Activated CD8-positive, alpha-beta memory T cell treated with anti-CD3 and anti-CD28 coated beads, Interleukin-2, amount 10 ng/mL, durations not matched to agents 7 days and 5 days (primary cell): ENCODE measurements at regions not wholly inside any gene's neighbourhood (a gene's known extent, or its start where the extent isn't known, plus 50 kb on each side); places are given as distances from the start of the nearest gene placed in this dataset.

ENCODE experiments used
- ATAC-seq: fragments of 150-1000 bp; cut with Tn5 transposase; one replicate; pipeline ENCODE4 v1.10.0; 2021; ENCODE audit warnings: moderate library complexity
- CTCF ChIA-PET: fragments of 350-600 bp; sonication (Branson Sonifier 250); formaldehyde crosslinking; loops from one replicate; lab custom pipeline; 2021; ENCODE audit warnings: antibody characterized with exemption; lab: Charles Lee
- DNase-seq: peaks from one replicate; pipeline ENCODE4 v3.0.0-alpha.2; 2020
- H3K27ac Mint-ChIP-seq: one replicate; pipeline ENCODE4 v1.8.0; 2021; ENCODE audit warnings: mild to moderate bottlenecking, mixed read lengths
- H3K27me3 Mint-ChIP-seq: one replicate; pipeline ENCODE4 v1.8.0; 2021; ENCODE audit warnings: mixed read lengths
- H3K36me3 Mint-ChIP-seq: one replicate; pipeline ENCODE4 v1.8.0; 2021; ENCODE audit warnings: mild to moderate bottlenecking, mixed read lengths
- H3K4me1 Mint-ChIP-seq: one replicate; pipeline ENCODE4 v1.8.0; 2021; ENCODE audit warnings: mixed read lengths
- H3K4me3 Mint-ChIP-seq: one replicate; pipeline ENCODE4 v1.8.0; 2021; ENCODE audit warnings: mild to moderate bottlenecking, moderate library complexity, mixed read lengths
- H3K9me3 Mint-ChIP-seq: one replicate; pipeline ENCODE4 v1.8.0; 2022; ENCODE audit warnings: low read depth, mixed read lengths

- H3K9me3 Mint-ChIP-seq = no peaks in the 10 kb centered on the region
These were observed 111.8 kb upstream of the SLC25A36 start for GRCh38 chr3:140829796-140830195.

GRCh38 chr3:140830391-140830790 is 111.2 kb upstream of the SLC25A36 start:
- no peak for DNase-seq
- CTCF ChIA-PET = no interaction called here
- H3K4me3 Mint-ChIP-seq = no peak overlapping the region
- peaks cover 20% of the 10 kb centered on the region for H3K27me3 Mint-ChIP-seq
- H3K36me3 Mint-ChIP-seq = no peaks in the 10 kb centered on the region
- H3K9me3 Mint-ChIP-seq = no peaks in the 10 kb centered on the region
- peaks cover 4% of the 10 kb centered on the region for H3K4me1 Mint-ChIP-seq
- no peak for ATAC-seq
- no peak overlapping the region for H3K27ac Mint-ChIP-seq

More at GRCh38 chr3:140829796-140830195, 111.8 kb upstream of the SLC25A36 start:
- no peaks in the 10 kb centered on the region for H3K36me3 Mint-ChIP-seq
- peaks cover 4% of the 10 kb centered on the region for H3K4me1 Mint-ChIP-seq
- no peak overlapping the region for H3K4me3 Mint-ChIP-seq
- no peak for ATAC-seq
- peaks cover 16% of the 10 kb centered on the region for H3K27me3 Mint-ChIP-seq
- no peak for DNase-seq
- no peak overlapping the region for H3K27ac Mint-ChIP-seq
- CTCF ChIA-PET = no interaction called here

- Mint-ChIP-seq H3K36me3 (no peaks in the 10 kb centered on the region), H3K27me3 (peaks cover 20% of the 10 kb centered on the region), H3K27ac (no peak overlapping the region), H3K9me3 (no peaks in the 10 kb centered on the region), H3K4me3 (no peak overlapping the region), H3K4me1 (peaks cover 4% of the 10 kb centered on the region)
- DNase-seq = no peak
- no peak for ATAC-seq
- CTCF ChIA-PET = no interaction called here
These were observed 108.8 kb upstream of the SLC25A36 start for GRCh38 chr3:140832883-140833282.

DNA sequence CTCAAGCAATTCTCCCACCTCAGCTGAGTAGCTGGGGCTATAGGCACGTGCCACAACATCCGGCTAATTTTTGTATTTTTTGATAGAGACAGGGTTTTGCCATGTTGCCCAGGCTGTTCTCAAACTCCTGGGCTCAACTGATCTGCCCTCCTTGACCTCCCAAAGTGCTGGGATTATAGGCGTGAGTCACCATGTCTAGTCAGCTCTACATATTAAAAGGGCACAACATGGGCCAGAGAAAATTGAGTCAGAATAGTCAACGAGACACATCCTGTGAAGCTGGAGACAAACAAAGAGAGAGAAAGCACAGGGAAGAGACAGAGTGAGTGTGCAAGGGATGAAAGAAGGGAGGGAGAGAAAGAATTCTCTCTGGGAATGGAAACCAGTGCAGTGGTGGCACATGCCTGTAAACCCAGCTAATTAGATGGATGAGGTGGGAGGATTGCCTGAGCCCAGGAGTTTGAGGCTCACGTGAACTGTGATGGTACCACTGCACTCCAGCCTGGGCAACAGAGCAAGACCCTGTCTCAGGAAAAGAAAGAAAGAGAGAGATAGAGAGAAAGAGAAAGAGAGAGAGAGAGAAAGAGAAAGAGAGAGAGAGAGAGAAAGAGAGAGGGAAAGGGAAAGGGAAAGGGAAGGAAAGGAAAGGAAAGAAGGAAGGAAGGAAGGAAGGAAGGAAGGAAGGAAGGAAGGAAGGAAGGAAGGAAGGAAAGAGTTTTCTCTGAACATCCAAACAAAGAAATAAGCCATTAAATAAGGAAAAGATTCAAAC is 107.2 kb upstream of the SLC25A36 start:
- peaks cover 4% of the 10 kb centered on the region for H3K4me1 Mint-ChIP-seq
- CTCF ChIA-PET = no interaction called here
- no peak overlapping the region for H3K27ac Mint-ChIP-seq
- peaks cover 20% of the 10 kb centered on the region for H3K27me3 Mint-ChIP-seq
- DNase-seq (no peak), ATAC-seq (no peak)
- H3K4me3 Mint-ChIP-seq = no peak overlapping the region
- H3K9me3 Mint-ChIP-seq = no peaks in the 10 kb centered on the region
- no peaks in the 10 kb centered on the region for H3K36me3 Mint-ChIP-seq

DNA sequence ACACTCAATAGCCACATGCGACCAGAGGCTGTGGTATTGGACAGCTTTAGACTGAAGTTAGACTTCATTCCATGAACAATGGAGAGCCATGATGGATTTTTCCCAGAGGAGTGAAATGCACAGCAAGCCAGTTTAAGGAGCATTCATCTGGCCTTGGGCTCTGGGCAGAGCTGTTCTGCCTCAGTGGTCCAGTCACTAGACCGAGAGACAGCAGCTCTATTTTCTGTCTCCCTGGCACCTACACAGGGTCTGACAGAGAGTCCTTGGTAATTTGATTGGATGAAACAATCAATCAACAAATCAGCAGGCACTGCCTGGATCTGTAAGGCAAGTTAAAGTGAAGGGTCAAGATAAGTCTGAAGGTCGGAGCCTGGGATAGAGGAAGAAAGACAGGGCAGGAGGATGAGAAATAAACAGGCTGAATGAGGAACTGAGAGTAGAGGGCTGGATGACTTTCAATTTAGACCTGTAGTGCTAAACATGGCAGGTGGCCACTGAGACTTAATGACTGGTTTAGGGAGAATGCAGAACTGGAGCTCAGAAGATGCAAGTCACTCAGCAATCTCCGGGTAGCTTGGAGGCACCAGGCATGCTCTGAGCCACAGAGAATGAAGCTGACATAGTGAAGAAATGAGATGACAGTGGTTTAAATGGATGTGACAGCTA is 98.5 kb upstream of the SLC25A36 start:
- no peak for DNase-seq
- peaks cover 3% of the 10 kb centered on the region for H3K4me1 Mint-ChIP-seq
- no peak overlapping the region for H3K27ac Mint-ChIP-seq
- H3K36me3 Mint-ChIP-seq = no peaks in the 10 kb centered on the region
- peaks cover 12% of the 10 kb centered on the region for H3K27me3 Mint-ChIP-seq
- CTCF ChIA-PET = no interaction called here
- H3K4me3 Mint-ChIP-seq = no peak overlapping the region
- H3K9me3 Mint-ChIP-seq = no peaks in the 10 kb centered on the region
- ATAC-seq = no peak

DNA sequence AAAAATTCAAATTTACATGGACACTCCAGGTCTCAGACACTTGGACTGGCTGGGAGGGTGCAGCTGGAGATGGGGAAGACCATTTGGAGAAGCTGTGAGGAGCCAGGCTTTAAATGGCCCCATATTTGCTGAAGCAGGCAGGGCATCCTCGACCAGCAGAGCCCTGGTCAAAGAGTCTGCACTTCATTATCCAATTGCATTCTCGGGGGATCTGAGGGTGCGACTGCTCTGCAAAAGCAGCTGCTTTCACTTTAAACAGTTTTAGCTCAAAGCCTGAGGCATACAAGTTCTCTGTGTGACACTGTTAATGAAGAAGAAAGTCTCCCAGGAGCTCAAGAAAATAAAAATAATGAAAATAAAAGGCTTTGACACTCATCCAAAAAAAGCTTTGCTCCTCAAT is 98.0 kb upstream of the SLC25A36 start:
- DNase-seq (no peak), ATAC-seq (no peak)
- Mint-ChIP-seq H3K36me3 (no peaks in the 10 kb centered on the region), H3K27me3 (peaks cover 12% of the 10 kb centered on the region), H3K9me3 (no peaks in the 10 kb centered on the region), H3K4me1 (peaks cover 3% of the 10 kb centered on the region), H3K27ac (no peak overlapping the region), H3K4me3 (no peak overlapping the region)
- CTCF ChIA-PET = no interaction called here

- Mint-ChIP-seq H3K27ac (no peak overlapping the region), H3K4me1 (peaks cover 3% of the 10 kb centered on the region), H3K27me3 (peaks cover 15% of the 10 kb centered on the region), H3K4me3 (no peak overlapping the region), H3K36me3 (no peaks in the 10 kb centered on the region), H3K9me3 (no peaks in the 10 kb centered on the region)
- ATAC-seq (no peak), DNase-seq (no peak)
- CTCF ChIA-PET = no interaction called here
These were observed 97.6 kb upstream of the SLC25A36 start for GRCh38 chr3:140844072-140844471.

GRCh38 chr3:140845882-140846281 is 95.8 kb upstream of the SLC25A36 start:
- H3K27ac Mint-ChIP-seq = no peak overlapping the region
- CTCF ChIA-PET = no interaction called here
- no peaks in the 10 kb centered on the region for H3K9me3 Mint-ChIP-seq
- no peak for DNase-seq
- H3K4me3 Mint-ChIP-seq = no peak overlapping the region
- peaks cover 15% of the 10 kb centered on the region for H3K27me3 Mint-ChIP-seq
- no peaks in the 10 kb centered on the region for H3K36me3 Mint-ChIP-seq
- ATAC-seq = no peak
- peaks cover 3% of the 10 kb centered on the region for H3K4me1 Mint-ChIP-seq

DNA sequence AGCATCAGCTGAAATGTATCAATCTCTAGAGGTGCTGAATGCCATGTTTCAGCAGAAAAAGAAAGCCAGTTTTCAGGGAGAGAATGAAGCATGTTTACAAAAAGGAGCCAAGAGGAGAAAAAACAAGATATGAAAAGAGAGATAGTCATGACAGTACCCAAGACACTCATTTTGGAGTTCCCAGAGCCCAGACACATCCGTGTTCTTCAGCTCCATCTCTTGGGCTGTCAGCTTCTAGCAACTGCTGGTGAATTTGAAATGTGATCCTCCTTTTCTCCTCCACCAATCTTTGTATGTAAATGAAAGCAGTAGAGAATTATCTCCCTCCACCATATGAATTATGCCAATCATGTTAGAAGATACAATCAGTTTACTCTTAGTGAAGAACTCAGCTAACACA is 93.0 kb upstream of the SLC25A36 start:
- Mint-ChIP-seq H3K27me3 (peaks cover 20% of the 10 kb centered on the region), H3K9me3 (no peaks in the 10 kb centered on the region), H3K27ac (no peak overlapping the region), H3K4me3 (no peak overlapping the region), H3K4me1 (peaks cover 3% of the 10 kb centered on the region), H3K36me3 (no peaks in the 10 kb centered on the region)
- DNase-seq (no peak), ATAC-seq (no peak)
- CTCF ChIA-PET = interaction anchor here (1.3 kb wide), 1 partner anchor 16 kb away, joined by 4 read pairs; no protein-coding TSS in a partner anchor

DNA sequence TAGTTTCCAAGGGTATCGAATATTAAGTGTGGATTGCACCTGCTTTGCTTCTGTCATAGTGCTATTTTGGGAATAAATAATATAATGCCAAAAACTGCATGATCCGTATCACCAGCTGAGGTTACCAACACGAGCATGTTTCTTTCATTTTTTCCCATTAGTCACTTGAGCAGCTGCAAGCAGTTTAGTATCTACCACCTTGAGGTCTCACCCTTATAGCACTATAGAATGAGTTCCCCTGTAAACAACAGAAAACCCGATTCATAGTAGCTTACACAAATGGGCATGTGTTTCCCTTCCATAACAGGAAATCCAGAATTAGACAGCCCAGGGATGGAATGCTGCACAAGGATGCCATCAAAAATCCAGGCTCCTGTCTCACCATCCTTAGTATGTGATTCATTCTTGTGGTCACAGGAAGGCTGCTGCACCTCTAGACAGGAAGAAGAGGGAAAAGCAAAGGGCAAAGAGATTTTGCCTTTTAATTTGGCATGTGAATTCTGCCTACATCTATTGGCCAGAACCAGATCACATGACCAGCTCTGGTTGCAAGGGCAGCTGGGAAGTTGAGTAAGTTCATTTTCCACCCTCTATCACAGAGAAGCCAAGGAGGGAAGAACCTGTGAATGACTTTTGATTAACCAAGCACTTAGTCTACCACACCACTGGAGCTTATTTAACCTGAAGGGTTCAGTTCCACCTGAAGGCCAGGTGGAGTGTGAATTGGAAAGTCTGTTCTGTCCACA is 91.3 kb upstream of the SLC25A36 start:
- Mint-ChIP-seq H3K9me3 (no peaks in the 10 kb centered on the region), H3K4me3 (no peak overlapping the region)
- DNase-seq = no peak

DNA sequence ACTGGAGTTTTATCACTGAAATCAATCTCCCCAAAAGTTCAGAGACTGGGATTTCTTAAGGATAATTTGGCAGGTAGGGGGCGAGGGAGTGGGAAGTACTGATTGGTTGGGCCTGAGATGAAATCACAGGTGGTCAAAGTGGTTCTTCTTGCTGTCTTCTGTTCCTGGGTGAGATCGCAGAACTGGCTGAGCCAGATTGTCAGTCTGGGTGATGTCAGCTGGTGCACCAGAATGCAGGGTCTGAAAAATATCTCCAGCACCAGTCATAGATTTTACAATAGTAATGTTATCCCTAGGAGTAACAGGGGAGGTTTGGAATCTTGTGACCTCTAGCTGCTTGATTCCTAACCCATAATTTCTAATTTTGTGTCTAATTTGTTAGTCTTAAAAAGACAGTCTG is 86.7 kb upstream of the SLC25A36 start:
- Mint-ChIP-seq H3K27ac (no peak overlapping the region), H3K27me3 (peaks cover 8% of the 10 kb centered on the region), H3K4me3 (no peak overlapping the region), H3K4me1 (no peaks in the 10 kb centered on the region), H3K36me3 (no peaks in the 10 kb centered on the region), H3K9me3 (no peaks in the 10 kb centered on the region)
- CTCF ChIA-PET = no interaction called here
- DNase-seq (no peak), ATAC-seq (no peak)

More for the DNA sequence above, 91.3 kb upstream of the SLC25A36 start:
- H3K27ac Mint-ChIP-seq = no peak overlapping the region
- H3K4me1 Mint-ChIP-seq = peaks cover 3% of the 10 kb centered on the region
- no peak for ATAC-seq
- H3K36me3 Mint-ChIP-seq = no peaks in the 10 kb centered on the region
- peaks cover 20% of the 10 kb centered on the region for H3K27me3 Mint-ChIP-seq
- CTCF ChIA-PET = no interaction called here

GRCh38 chr3:140856905-140857304 is 84.7 kb upstream of the SLC25A36 start:
- no peaks in the 10 kb centered on the region for H3K4me1 Mint-ChIP-seq
- ATAC-seq = no peak
- peaks cover 6% of the 10 kb centered on the region for H3K27me3 Mint-ChIP-seq
- H3K27ac Mint-ChIP-seq = no peak overlapping the region
- no peaks in the 10 kb centered on the region for H3K36me3 Mint-ChIP-seq
- CTCF ChIA-PET = no interaction called here
- no peak for DNase-seq
- no peaks in the 10 kb centered on the region for H3K9me3 Mint-ChIP-seq
- H3K4me3 Mint-ChIP-seq = no peak overlapping the region

- no peak overlapping the region for H3K4me3 Mint-ChIP-seq
- no peak overlapping the region for H3K27ac Mint-ChIP-seq
- H3K9me3 Mint-ChIP-seq = no peaks in the 10 kb centered on the region
- H3K4me1 Mint-ChIP-seq = no peaks in the 10 kb centered on the region
- peaks cover 6% of the 10 kb centered on the region for H3K27me3 Mint-ChIP-seq
- CTCF ChIA-PET = no interaction called here
- ATAC-seq = no peak
- no peak for DNase-seq
- H3K36me3 Mint-ChIP-seq = no peaks in the 10 kb centered on the region
These were observed 83.6 kb upstream of the SLC25A36 start for GRCh38 chr3:140857993-140858392.
